DND-41 (cell line): ENCODE measurements at regions not wholly inside any gene's neighbourhood (a gene's known extent, or its start where the extent isn't known, plus 50 kb on each side); places are given as distances from the start of the nearest gene placed in this dataset.

Experiments used
- ATAC-seq: fragments of 200-7000 bp; cut with Tn5 transposase; 3 replicates; pipeline ENCODE4 v1.9.1; 2021; ENCODE audit warnings: low read depth; ENCODE audit not compliant: insufficient read depth
- DNase-seq: peaks from one replicate; pipeline ENCODE4 v3.0.0-alpha.2; 2020
- H2AFZ ChIP-seq: 2 replicates; pipeline ENCODE4 v1.6.0; 2012; ENCODE audit warnings: low read depth, low read length
- H3K27ac ChIP-seq: 2 replicates; pipeline ENCODE4 v1.5.1; 2012; ENCODE audit warnings: low read length, inconsistent platforms
- H3K27me3 ChIP-seq: fragments of 200-600 bp; sonication (generic); 2 replicates; pipeline ENCODE4 v1.6.0; 2012; ENCODE audit warnings: low read length, mild to moderate bottlenecking, inconsistent platforms; ENCODE audit not compliant: insufficient read depth, poor library complexity
- H3K36me3 ChIP-seq: 2 replicates; pipeline ENCODE4 v1.5.1; 2012; ENCODE audit warnings: low read length, inconsistent platforms; ENCODE audit not compliant: insufficient read depth
- H3K4me1 ChIP-seq: 2 replicates; pipeline ENCODE4 v1.5.1; 2012; ENCODE audit warnings: mild to moderate bottlenecking, low read length; ENCODE audit not compliant: insufficient read depth
- H3K4me2 ChIP-seq: 2 replicates; pipeline ENCODE4 v1.6.0; 2012; ENCODE audit warnings: mild to moderate bottlenecking, moderate library complexity, low read length, inconsistent platforms; ENCODE audit not compliant: insufficient read depth
- H3K4me3 ChIP-seq, 2 experiments: fragments of 200-600 bp in 1 of 2; shearing (Covaris generic) in 1 of 2; 2 replicates each; pipeline ENCODE4 v1.5.1; 2012 to 2016; ENCODE audit warnings: inconsistent platforms in 2 of 2, low read length in 2 of 2, mild to moderate bottlenecking in 2 of 2, low read depth in 1 of 2, moderate library complexity in 1 of 2
- H3K79me2 ChIP-seq: 2 replicates; pipeline ENCODE4 v1.6.0; 2012; ENCODE audit warnings: low read length, inconsistent platforms; ENCODE audit not compliant: insufficient read depth
- H3K9ac ChIP-seq: 2 replicates; pipeline ENCODE4 v1.6.0; 2012; ENCODE audit warnings: low read depth, mild to moderate bottlenecking, inconsistent platforms, low read length, moderate library complexity
- H3K9me3 ChIP-seq: 2 replicates; pipeline ENCODE4 v1.5.1; 2012; ENCODE audit warnings: low read length, moderate library complexity, mild to moderate bottlenecking, inconsistent platforms; ENCODE audit not compliant: insufficient read depth, severe bottlenecking
- H4K20me1 ChIP-seq: 2 replicates; pipeline ENCODE4 v1.6.0; 2012; ENCODE audit warnings: low read length; ENCODE audit not compliant: insufficient read depth
- EZH2 ChIP-seq: IDR thresholded peaks from 3 replicates; pipeline ENCODE4 v1.6.1; 2012; ENCODE audit warnings: borderline replicate concordance, low read depth, mild to moderate bottlenecking, moderate library complexity, low read length, inconsistent platforms; ENCODE audit not compliant: severe bottlenecking
- TF ChIP-seq, protein P1 (sequence below): IDR thresholded peaks from 2 replicates; pipeline ENCODE4 v1.5.1; 2012; ENCODE audit warnings: borderline replicate concordance, low read length, moderate library complexity, mild to moderate bottlenecking; ENCODE audit not compliant: poor library complexity, severe bottlenecking; ENCODE audit errors: extremely low read depth

DNA sequence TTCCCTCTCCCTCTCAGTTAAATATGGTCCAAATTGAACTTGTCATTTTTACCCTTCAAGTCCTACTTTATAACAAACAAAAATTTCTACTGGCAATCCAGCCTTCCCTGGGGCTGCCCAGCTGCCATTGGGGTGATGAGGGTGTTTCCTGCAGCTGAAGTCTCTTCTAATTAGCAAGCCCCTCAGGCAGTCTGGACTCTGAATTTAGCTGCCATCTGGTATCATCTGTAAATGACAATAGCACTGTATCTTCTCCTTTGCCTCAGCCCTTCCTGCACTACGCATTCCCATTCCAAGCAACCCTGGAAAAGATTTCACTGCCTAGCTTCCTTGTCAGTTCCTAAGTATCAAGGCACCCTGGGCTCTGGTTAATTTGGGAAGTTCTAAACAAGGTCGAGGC is 331.1 kb upstream of the KLF12 start:
- no peaks in the 10 kb centered on the region for H3K4me1 ChIP-seq
- no peaks in the 10 kb centered on the region for H3K79me2 ChIP-seq
- H4K20me1 ChIP-seq, result no peaks in the 10 kb centered on the region
- ATAC-seq (no peak), DNase-seq (no peak)
- no peak overlapping the region for H2AFZ ChIP-seq
- H3K9ac ChIP-seq, result no peak overlapping the region
- no peak overlapping the region for H3K4me3 ChIP-seq
- H3K4me2 ChIP-seq, result no peak overlapping the region
- H3K27ac ChIP-seq, result no peak overlapping the region
- no peaks in the 10 kb centered on the region for H3K9me3 ChIP-seq
- H3K36me3 ChIP-seq, result no peaks in the 10 kb centered on the region
- TF ChIP-seq, protein P1, sequence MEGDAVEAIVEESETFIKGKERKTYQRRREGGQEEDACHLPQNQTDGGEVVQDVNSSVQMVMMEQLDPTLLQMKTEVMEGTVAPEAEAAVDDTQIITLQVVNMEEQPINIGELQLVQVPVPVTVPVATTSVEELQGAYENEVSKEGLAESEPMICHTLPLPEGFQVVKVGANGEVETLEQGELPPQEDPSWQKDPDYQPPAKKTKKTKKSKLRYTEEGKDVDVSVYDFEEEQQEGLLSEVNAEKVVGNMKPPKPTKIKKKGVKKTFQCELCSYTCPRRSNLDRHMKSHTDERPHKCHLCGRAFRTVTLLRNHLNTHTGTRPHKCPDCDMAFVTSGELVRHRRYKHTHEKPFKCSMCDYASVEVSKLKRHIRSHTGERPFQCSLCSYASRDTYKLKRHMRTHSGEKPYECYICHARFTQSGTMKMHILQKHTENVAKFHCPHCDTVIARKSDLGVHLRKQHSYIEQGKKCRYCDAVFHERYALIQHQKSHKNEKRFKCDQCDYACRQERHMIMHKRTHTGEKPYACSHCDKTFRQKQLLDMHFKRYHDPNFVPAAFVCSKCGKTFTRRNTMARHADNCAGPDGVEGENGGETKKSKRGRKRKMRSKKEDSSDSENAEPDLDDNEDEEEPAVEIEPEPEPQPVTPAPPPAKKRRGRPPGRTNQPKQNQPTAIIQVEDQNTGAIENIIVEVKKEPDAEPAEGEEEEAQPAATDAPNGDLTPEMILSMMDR, result no peak
- no peak for TF ChIP-seq EZH2
- H3K27me3 ChIP-seq, result no peaks in the 10 kb centered on the region

DNA sequence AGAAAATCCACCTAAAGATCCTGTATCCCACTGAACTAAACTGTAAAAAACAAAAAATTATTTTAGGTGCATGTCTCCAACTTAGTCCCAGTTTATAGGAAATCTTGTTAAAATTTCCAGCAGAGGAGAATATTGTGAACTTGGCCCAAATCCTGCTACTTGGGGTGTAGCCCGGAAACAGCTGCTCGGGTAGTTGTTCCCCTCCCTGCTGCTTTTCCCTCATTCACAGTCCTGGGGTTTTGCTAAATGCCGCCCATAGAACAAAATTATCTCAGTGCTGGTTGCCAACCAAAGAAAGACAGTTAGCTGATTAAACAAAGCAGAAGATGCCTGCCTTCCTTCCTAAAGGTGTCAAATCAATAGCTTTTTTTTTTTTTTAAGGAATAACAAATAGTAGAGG is 330.5 kb upstream of the KLF12 start:
- no peak overlapping the region for H3K4me2 ChIP-seq
- H3K27ac ChIP-seq, result no peak overlapping the region
- DNase-seq, result no peak
- H3K27me3 ChIP-seq, result no peaks in the 10 kb centered on the region
- H3K79me2 ChIP-seq, result no peaks in the 10 kb centered on the region
- no peak overlapping the region for H3K9ac ChIP-seq
- H3K36me3 ChIP-seq, result no peaks in the 10 kb centered on the region
- ATAC-seq, result no peak
- H3K4me3 ChIP-seq, result no peak overlapping the region
- H4K20me1 ChIP-seq, result no peaks in the 10 kb centered on the region
- no peak overlapping the region for H2AFZ ChIP-seq
- TF ChIP-seq, protein P1, result no peak
- no peak for TF ChIP-seq EZH2
- H3K9me3 ChIP-seq, result no peaks in the 10 kb centered on the region
- no peaks in the 10 kb centered on the region for H3K4me1 ChIP-seq

DNA sequence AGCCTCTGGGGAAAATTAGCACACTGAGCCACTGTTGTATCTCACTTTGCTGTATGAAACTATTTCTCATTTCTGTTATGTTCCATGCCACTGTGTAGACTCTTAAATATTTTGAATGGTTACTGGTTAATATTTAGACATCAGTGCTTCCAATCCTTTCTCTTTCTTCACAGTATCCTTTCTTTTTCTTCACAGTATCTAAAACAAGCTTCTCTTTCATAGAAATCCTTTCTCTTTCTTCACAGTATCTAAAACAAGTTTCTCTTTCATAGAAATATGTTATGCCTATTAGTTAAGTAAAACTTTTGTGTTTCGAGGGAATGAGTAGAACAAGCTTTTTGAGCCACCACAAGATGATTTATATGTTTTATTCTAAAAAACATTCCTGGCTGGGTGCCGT is 326.8 kb upstream of the KLF12 start:
- ATAC-seq (no peak), DNase-seq (no peak)
- Histone ChIP-seq H3K4me1 (no peaks in the 10 kb centered on the region), H3K27ac (no peak overlapping the region), H3K27me3 (no peaks in the 10 kb centered on the region), H3K9ac (no peak overlapping the region), H3K36me3 (no peaks in the 10 kb centered on the region), H3K79me2 (no peaks in the 10 kb centered on the region), H3K9me3 (no peaks in the 10 kb centered on the region), H3K4me3 (no peak overlapping the region), H2AFZ (no peak overlapping the region), H3K4me2 (no peak overlapping the region), H4K20me1 (no peaks in the 10 kb centered on the region)
- TF ChIP-seq, protein P1, result no peak
- no peak for TF ChIP-seq EZH2

GRCh38 chr13:74452881-74453280 is 318.7 kb upstream of the KLF12 start:
- H3K36me3 ChIP-seq, result no peaks in the 10 kb centered on the region
- no peak overlapping the region for H3K27ac ChIP-seq
- H3K4me3 ChIP-seq, result no peak overlapping the region
- H4K20me1 ChIP-seq, result no peaks in the 10 kb centered on the region
- ATAC-seq (no peak), DNase-seq (no peak)
- H2AFZ ChIP-seq, result no peak overlapping the region
- H3K4me1 ChIP-seq, result no peaks in the 10 kb centered on the region
- no peaks in the 10 kb centered on the region for H3K27me3 ChIP-seq
- no peaks in the 10 kb centered on the region for H3K9me3 ChIP-seq
- no peak overlapping the region for H3K4me2 ChIP-seq
- H3K9ac ChIP-seq, result no peak overlapping the region
- TF ChIP-seq, protein P1, result no peak
- no peak for TF ChIP-seq EZH2
- no peaks in the 10 kb centered on the region for H3K79me2 ChIP-seq
